Keratinocyte (primary cell): ENCODE measurements at regions not wholly inside any gene's neighbourhood (a gene's known extent, or its start where the extent isn't known, plus 50 kb on each side); places are given as distances from the start of the nearest gene placed in this dataset.

Experiments used
- CTCF ChIP-seq, 3 experiments: IDR thresholded peaks in 1 of 3; conservative IDR thresholded peaks in 1 of 3; optimal IDR thresholded peaks in 1 of 3; 2 replicates in 2 of 3; 3 replicates in 1 of 3; pipeline versions ENCODE3 to v1.5.1; 2011; ENCODE audit warnings: low read length in 3 of 3, mild to moderate bottlenecking in 3 of 3, moderate library complexity in 2 of 3, control low read depth in 1 of 3, inconsistent platforms in 1 of 3; ENCODE audit not compliant: insufficient read depth in 2 of 3; ENCODE audit errors: extremely low read depth in 1 of 3
- EZH2 ChIP-seq: IDR thresholded peaks from one replicate; pipeline ENCODE4 v1.6.1; 2012; ENCODE audit warnings: inconsistent platforms, mild to moderate bottlenecking, low read length, moderate library complexity

GRCh38 chr4:3704669-3705068, 61.5 kb upstream of the ADRA2C start:
- TF ChIP-seq CTCF (optimal IDR thresholded peaks at IDR 0.05 in 1 of 3, IDR thresholded peaks at IDR 0.05 in 1 of 3, conservative IDR thresholded peaks at IDR 0.05 in 1 of 3; ENCODE audit: extremely low read depth in 1 of 3, insufficient read depth in 2 of 3, low read length in 3 of 3) (no peak), EZH2 (no peak)
